Right kidney (tissue), 1 donor: ENCODE measurements at regions not wholly inside any gene's neighbourhood (a gene's known extent, or its start where the extent isn't known, plus 50 kb on each side); places are given as distances from the start of the nearest gene placed in this dataset.
"Not testable (repeated sequence)": the region's sequence is repeated elsewhere in the genome, so short reads cannot be mapped to it uniquely, and the experiment has no call there.

Experiments
- DNase-seq: peaks from one replicate; pipeline ENCODE4 v3.0.0-alpha.2; 2016

DNA sequence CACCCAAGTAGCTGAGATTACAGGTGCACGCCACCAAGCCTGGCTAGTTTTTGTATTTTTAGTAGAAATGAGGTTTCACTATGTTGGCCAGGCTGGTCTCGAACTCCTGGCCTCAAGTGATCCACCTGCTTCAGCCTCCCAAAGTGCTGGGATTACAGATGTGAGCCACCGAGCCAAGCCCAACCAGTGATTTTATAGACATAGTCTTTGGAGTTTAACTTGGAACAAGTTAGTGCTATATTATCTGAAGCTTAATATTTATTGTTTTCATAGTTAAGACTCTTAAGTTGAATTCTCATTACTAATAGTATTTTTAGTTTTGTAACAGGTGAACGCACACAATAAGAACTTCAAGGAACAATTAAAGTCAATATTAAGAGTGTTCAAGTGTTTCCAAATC, 122.1 kb downstream of the SPAG6 start:
- DNase-seq: not testable (repeated sequence)

DNA sequence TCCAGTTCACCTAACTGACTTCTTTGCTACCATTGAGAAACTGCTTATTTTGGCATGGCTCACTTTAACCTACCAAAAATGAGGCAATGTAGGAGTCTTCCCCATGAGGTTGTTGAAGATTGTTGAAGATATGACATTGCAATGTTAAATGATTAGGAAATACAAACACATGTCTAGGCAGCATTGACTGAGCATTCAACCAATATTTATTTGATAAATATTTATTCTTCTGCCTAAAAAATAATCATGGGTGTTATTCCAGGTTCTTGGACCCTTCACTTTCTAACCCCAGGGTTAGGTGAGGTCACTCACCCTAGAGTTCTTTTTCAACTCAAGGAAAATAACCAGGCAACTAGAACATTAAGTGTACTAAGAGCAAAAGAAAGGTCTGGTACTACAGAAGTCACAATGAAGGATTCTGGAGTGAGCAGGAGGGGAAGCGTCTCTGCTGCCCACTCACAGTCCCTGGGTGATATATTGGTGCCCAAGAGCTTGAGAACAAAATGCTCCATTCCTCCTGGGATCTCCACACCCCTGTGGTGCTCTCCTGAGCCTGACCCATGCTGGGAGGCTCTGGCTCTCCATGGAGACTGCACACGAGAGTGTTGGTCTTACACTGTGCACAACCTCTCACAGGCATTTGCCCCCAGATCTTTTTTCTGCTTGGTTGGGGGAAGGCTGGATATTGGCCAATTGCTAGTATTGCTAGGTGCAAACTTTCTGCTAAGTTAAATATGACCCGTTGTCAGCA, 123.4 kb downstream of the SPAG6 start:
- no peak for DNase-seq

DNA sequence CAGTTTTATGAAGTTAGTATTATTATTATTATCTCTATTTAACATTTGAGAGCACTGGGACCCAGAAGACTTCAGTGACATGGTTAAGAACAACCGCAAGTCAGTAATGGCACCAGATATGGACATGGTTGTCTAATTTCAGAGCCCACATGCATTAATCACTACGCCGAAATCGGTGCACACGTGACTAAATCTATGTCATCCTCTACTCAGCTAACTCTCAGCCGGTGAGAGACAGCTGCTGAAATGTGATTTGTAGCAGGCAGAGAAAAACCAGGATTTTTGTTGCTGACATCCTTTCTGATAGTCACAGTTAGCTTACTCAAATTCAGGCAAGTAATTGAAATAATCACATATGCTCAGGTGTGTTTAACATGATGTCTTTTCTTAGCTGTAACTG, 127.7 kb downstream of the SPAG6 start:
- DNase-seq: no peak

DNA sequence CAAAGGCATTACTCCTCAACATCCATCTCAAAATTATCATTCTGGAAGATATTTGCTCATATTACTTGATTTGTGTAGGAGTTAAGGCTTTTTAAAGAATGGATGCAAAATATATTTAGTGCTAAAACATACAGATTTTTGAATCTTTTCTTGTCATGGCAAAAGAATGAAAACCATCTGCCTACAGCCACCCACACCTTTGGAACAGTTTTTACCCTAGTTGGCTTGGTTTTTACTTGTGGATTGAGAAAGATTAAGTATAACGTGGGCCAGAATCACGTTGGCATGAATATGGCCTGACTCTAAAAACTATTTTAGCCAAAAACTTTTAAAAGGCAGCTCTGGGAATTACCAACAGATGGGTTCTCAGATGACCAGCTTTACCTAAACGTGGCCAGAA, 128.2 kb downstream of the SPAG6 start:
- no peak for DNase-seq

DNA sequence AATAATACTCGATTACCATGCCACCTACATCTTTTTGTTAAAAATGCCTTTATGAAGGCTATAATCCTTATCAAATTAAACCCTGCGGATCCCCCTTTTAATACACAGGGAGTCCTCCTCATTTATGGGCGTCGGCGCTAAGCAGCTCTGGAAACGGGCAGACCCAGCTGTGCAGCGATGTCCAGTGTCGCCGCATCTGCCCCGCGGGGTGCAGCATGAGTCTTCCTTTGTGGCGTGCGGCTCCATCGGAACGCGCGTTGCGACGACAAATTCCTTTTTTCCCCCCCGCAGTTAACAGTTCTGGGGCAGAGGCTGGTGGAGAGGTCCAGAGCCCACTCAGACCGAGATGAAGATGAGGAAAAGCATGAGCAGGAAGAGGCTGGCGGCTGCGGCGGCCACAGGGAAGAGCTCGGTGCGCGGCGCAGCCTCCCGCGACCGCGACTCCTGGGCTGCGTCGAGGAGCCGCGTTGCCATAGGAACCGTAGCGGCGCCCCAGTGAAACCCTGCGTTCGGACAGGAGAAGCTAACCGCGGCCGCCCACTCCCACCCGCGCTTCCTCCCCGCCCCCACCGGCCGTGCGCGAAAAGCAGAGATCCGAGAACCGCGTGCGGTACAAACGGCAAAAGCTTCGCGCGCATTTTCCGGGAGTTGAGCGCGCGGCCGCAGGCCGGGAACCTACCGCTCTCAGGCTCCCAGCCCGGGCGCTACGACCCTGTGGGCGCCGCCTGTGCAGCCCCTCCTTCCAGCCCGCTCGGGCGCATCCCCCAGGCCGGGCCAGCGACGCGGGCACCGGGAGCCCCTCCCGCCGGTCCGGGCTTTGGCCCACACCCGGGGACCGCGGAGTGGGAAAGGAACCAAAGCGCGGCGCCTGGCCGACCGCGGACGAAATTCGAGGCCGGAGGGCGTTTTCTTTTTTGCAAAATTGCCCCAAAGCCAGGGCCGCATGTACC, 130.6 kb downstream of the SPAG6 start:
- peak; percentile 83 for DNase-seq

DNA sequence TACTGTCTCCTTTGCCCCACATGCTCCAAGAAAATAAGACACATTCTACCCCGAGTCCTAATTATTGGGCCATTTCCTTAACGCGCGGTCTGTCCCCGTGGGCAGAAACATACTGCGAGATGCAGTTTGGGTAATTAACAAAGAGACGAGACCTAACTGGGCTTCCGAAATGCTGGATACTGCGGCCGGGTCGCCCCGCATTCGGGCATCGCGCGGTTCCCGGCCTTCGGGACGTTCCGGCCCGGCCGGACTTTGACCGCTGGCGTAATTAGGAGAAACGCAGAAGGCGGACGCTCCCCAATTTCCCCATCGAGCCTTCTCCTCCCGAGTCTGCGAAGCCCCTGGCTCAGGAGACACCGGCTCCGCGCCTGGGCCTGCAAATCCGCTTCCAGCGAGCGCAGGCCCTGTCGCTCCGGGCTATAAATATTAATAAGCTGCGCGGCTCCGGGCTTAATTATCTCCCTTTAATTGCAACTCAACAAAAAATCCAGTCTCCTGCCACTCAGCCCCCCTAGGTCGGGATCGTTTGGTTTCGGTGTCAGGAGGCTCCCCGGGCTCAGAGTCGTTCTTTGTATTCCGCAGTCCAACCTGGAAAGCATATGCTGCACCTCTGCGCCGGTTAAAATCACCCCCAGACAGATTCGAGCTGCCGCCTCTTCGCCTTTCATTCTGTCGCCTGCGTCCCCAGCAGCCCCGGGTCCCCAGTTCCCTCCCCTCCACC, 131.5 kb downstream of the SPAG6 start:
- peak; percentile 79 for DNase-seq

DNA sequence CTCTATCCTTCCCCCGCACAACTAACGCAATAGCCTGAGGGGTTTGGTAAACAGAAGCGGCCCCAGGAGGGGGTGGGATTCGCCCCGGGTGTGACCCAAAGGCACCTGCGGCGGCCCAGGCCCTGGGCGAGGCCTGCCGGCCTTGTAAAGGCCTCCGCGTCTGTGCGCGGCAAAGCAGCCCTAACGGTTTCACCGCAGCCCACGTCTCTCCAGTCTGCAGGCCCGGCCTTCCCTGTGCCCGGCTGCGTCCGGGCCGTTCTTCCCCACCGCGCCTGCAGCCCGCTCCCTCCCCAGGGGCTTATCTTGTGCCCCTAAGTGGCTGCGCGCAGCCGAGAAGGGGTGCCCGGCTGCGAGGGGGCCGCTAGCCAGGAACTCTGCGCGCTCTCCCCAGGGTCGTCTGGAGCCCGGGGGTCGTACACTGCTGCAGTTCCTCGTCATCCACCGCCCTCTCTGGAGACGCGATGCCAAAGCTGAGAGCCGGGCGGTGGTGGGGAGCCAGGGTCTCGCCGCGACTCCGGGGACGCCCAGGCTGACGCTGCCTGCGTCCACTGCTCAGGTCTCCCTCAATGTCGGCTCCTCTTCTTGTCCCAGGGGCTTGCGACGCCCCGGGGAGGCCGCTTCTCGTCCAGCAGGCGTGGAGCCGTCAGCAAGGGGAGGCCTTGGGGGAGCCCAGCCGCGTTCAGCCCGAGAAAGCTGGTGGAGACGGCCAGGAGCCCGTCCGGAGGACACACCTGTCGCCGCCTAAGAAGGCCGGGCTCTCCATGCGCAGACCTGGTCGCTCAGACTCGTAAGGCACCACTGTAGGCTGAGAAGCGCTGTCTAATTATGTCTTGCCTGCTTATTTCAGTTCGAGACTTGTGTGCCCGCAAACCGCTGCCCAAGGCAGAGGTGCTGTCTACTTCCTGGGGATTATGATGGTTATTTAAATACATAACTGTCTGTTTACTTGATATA, 132.3 kb downstream of the SPAG6 start:
- DNase-seq: peak; percentile 80

DNA sequence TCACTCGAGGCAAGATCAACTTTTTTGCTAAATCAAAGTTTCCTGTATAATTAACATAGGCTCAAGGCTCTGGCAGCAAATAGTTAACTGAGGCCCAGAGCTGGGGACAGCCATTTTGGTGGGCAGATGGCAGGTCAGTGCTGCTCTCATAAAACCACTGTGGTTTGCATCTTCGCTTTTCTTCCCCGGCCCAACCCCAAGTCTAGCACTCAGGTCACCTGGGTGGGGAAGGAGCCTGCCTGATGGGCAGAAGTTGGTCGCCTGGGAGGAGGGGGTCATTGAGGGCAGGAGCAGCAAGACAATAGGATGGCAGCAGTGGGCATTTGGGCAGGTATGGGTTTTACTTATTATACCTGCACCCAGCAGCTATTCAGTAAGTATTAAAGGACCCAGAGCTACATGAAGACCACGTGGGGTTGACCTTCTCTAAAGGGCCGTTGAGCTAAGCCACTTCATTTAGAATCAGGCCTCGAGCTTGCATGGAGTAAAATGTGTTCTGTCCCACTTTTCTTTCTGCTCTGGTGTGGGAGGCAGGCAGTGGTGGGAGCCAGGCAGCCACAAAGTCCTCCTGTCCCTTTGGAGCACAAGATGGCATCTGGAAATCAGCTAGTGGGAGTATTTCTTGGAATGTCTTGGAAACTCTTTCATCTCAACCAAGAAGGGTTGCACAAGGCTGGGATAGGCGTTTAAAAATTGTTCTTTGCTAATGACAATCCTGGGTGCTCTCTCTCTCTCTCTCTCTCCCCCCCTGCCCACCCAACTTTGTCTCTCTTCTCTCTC, 133.4 kb downstream of the SPAG6 start:
- no peak for DNase-seq

DNA sequence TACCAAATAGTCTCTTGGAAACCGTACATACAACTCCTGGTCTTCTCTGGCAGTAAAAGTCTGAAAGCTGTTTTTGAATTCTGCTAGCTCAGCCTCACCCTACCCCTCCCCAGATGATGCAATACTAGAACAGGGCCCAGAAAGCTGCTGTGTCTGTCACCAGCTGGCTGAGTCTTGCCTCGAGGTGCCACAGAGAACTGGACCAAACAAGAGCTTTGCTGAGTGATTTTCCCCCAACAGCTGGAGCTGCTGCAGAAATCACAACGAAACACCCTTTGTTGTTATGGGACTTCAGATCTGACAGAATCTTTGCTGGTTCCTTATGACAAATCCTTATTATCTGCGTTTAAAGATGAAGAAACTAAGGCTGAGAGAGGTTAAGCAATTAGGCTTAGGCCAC, 134.1 kb downstream of the SPAG6 start:
- DNase-seq: no peak

DNA sequence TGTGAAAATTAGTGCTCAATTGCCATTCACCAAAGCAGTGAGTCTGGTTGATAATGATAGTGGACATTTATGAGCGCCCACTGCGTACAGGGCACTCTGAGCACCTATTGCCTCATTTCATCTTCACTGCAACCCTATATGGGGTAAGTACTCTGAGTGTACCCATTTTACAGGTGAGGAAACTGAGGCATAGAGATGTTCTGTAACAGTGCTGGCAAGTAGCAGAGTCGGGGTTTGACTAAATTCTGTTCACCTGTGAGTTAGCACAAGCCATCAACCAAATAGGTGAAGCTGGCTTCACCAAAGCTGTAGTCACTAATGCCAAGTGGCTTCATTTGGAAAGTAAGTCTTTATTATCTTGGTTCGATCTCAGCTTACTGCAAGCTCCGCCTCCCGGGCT, 135.8 kb downstream of the SPAG6 start:
- DNase-seq: no peak

DNA sequence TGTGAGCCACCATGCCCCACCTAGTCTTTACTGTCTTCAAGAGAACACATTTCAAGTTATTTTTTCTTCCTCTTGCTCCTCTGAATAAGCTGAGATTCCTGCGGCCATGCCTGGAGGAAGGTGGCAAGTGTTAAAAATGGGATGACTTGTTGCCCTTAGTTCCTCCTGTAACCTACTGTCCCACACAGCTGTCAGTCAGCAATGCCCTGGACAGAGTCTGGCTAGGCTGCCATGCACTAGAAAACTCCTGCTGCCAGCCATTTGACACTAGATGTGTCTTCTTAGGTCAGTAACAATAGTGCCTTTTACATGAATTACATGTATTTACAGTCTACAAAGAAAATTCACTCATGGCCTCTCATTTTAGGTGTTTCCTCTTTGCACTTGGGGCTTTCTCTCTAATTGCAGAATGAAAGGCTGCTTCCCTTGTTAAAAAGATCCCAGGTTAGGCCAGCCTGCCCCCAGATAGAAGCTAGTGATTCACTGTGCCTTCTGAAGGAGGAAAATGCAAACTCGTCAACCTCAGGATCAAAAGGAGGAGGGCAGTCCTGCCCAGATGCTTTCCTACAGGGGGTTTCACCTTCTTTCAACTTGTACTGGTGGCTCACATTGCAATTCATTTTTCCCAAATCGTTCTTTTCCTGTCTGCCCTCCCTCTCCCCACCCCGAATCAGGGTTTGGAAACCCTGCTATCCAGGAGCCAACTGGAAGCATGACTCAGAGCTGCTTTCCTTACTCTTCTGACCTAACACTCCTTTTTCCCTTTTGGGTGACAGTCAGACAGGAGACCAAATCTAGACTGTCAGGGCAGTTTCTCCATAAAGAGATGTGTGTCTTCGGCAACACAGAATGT, 136.6 kb downstream of the SPAG6 start:
- DNase-seq: no peak

DNA sequence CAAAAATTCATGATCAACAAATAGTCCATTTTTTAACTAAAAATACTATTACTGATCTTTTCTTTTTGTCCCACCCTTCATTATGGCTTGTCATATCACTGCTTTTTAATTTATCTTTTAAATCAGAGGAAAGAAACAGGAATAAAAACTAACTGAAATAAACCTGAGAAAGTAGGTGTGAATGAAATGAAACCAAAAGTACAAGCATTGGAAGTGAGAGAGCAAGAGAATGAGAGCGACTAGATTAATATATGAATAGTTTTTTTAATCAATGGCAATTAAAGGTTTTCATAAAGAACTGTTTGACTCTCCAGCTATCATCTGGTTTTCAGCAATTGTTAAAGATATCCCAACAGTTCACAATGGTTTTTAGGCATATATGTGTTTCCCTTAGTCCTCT, 137.8 kb downstream of the SPAG6 start:
- DNase-seq: no peak
